ENCODE measurements at regions not wholly inside any gene's neighbourhood (a gene's known extent, or its start where the extent isn't known, plus 50 kb on each side); places are given as distances from the start of the nearest gene placed in this dataset.

- intact Hi-C loops (cut with DNase I; ENCODE audit: low total_unique reads): no loop called here
- Histone ChIP-seq H3K27ac (no peak overlapping the region), H3K36me3 (no peaks in the 10 kb centered on the region), H3K9me3 (no peaks in the 10 kb centered on the region), H3K27me3 (no peaks in the 10 kb centered on the region), H3K4me1 (no peaks in the 10 kb centered on the region), H3K4me3 (no peak overlapping the region)
- no peak for TF ChIP-seq POLR2A (IDR thresholded peaks at IDR 0.05)
- TF ChIP-seq CTCF (IDR thresholded peaks at IDR 0.05): no peak
- no peak for DNase-seq
Observed at GRCh38 chr10:63077800-63078199, 55.3 kb upstream of the NRBF2 start.

GRCh38 chr10:63072951-63073350 lies 60.2 kb upstream of the NRBF2 start:
- H3K36me3 ChIP-seq: no peaks in the 10 kb centered on the region
- H3K4me3 ChIP-seq: no peak overlapping the region
- DNase-seq: no peak
- TF ChIP-seq CTCF (IDR thresholded peaks at IDR 0.05): no peak
- TF ChIP-seq POLR2A (IDR thresholded peaks at IDR 0.05): no peak
- no peaks in the 10 kb centered on the region for H3K27me3 ChIP-seq
- H3K4me1 ChIP-seq: no peaks in the 10 kb centered on the region
- intact Hi-C loops (cut with DNase I; ENCODE audit: low total_unique reads): no loop called here
- H3K27ac ChIP-seq: no peak overlapping the region
- H3K9me3 ChIP-seq: no peaks in the 10 kb centered on the region

GRCh38 chr10:63071145-63071544 lies 62.0 kb upstream of the NRBF2 start:
- intact Hi-C loops (cut with DNase I; ENCODE audit: low total_unique reads): no loop called here
- Histone ChIP-seq H3K27ac (no peak overlapping the region), H3K36me3 (no peaks in the 10 kb centered on the region), H3K9me3 (no peaks in the 10 kb centered on the region), H3K4me1 (no peaks in the 10 kb centered on the region), H3K4me3 (no peak overlapping the region), H3K27me3 (no peaks in the 10 kb centered on the region)
- TF ChIP-seq CTCF (IDR thresholded peaks at IDR 0.05) (no peak), POLR2A (IDR thresholded peaks at IDR 0.05) (no peak)
- no peak for DNase-seq

- Histone ChIP-seq H3K27ac (no peak overlapping the region), H3K27me3 (no peaks in the 10 kb centered on the region), H3K4me3 (no peak overlapping the region), H3K9me3 (no peaks in the 10 kb centered on the region), H3K4me1 (no peaks in the 10 kb centered on the region), H3K36me3 (no peaks in the 10 kb centered on the region)
- intact Hi-C loops (cut with DNase I; ENCODE audit: low total_unique reads): no loop called here
- no peak for TF ChIP-seq CTCF (IDR thresholded peaks at IDR 0.05)
- TF ChIP-seq POLR2A (IDR thresholded peaks at IDR 0.05): no peak
- DNase-seq: no peak
Observed at GRCh38 chr10:63069318-63069717, 63.8 kb upstream of the NRBF2 start.

GRCh38 chr10:63068246-63068645 lies 64.9 kb upstream of the NRBF2 start:
- H3K36me3 ChIP-seq: no peaks in the 10 kb centered on the region
- no peak for DNase-seq
- no peak overlapping the region for H3K27ac ChIP-seq
- intact Hi-C loops (cut with DNase I; ENCODE audit: low total_unique reads): no loop called here
- no peaks in the 10 kb centered on the region for H3K27me3 ChIP-seq
- no peak for TF ChIP-seq CTCF (IDR thresholded peaks at IDR 0.05)
- TF ChIP-seq POLR2A (IDR thresholded peaks at IDR 0.05): no peak
- H3K4me3 ChIP-seq: no peak overlapping the region
- no peaks in the 10 kb centered on the region for H3K9me3 ChIP-seq
- no peaks in the 10 kb centered on the region for H3K4me1 ChIP-seq
